ENCODE measurements at regions not wholly inside any gene's neighbourhood (a gene's known extent, or its start where the extent isn't known, plus 50 kb on each side); places are given as distances from the start of the nearest gene placed in this dataset.

GRCh38 chr12:42944516-42944915 lies 355.0 kb upstream of the PRICKLE1 start:
- TF ChIP-seq CTCF (conservative IDR thresholded peaks at IDR 0.05; ENCODE audit: control insufficient read depth, insufficient read depth, low read depth, low read length), result no peak
- DNase-seq (ENCODE audit: low read depth), result no peak
- no peak overlapping the region for H3K4me3 ChIP-seq (ENCODE audit: control insufficient read depth, low read depth, low read length)

GRCh38 chr12:42936991-42937390 lies 347.4 kb upstream of the PRICKLE1 start:
- H3K4me3 ChIP-seq (ENCODE audit: control insufficient read depth, low read depth, low read length), result no peak overlapping the region
- DNase-seq (ENCODE audit: low read depth), result peak; percentile 45
- TF ChIP-seq CTCF (conservative IDR thresholded peaks at IDR 0.05; ENCODE audit: control insufficient read depth, insufficient read depth, low read depth, low read length), result no peak

DNA sequence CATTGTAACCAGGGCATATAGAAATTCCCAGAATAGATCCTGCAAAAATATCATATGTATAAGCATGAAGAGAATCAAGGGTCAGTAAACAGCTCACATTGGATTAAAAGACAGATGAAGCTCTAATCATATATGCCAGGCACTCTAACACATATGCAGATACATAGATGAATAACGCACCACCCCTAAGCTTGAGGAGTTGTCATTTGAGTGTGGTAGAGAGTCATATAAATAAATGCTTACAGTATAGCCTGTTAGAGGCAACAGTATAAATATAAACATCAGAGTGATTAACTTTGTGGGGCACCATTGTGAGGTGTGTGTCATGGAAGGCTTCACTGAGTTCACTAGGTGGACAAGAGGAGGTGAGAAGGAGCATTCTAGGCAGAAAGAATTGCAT lies 346.7 kb upstream of the PRICKLE1 start:
- no peak for DNase-seq (ENCODE audit: low read depth)

DNA sequence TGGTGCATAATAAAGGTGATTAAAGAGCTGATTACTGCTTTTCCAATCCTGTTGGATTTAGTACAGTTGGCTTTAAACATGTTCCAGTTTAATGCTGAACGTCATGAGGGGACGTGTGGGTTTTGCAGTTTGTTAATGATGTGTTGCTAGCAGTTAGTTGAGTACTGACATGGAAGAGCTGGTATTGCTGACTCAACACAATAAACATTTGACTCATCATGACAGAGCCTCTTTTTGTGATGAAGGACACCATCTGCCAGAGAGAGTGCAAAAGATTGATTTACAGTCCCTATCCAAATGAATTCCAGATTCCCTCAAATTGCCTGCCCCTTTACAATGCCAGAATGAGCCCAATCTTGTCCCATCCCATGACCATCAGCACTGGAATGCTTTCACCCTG lies 346.2 kb upstream of the PRICKLE1 start:
- DNase-seq (ENCODE audit: low read depth), result peak; percentile 89
- TF ChIP-seq CTCF (conservative IDR thresholded peaks at IDR 0.05; ENCODE audit: control insufficient read depth, insufficient read depth, low read depth, low read length), result no peak

More for the DNA sequence above, 346.7 kb upstream of the PRICKLE1 start:
- H3K4me3 ChIP-seq (ENCODE audit: control insufficient read depth, low read depth, low read length), result no peak overlapping the region
- no peak for TF ChIP-seq CTCF (conservative IDR thresholded peaks at IDR 0.05; ENCODE audit: control insufficient read depth, insufficient read depth, low read depth, low read length)

DNA sequence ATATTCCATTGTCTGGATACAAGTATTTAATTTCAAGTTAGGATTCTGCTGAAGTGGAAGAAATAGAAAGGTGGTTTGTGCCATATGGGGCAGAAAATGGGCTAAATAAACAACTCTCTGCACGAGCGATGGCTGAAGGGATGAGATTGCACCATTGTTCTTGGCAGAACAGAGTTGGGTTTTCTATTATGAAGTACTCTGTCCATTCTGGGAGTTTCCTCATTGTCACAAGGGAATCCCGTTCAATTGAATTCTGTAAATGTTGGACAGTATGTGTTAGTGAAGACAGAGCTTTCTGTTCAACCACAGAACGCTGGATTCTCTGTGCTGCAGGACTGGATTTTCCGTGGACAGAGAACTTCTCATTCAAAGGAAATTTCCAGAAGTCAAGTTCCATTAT lies 345.5 kb upstream of the PRICKLE1 start:
- no peak for TF ChIP-seq CTCF (conservative IDR thresholded peaks at IDR 0.05; ENCODE audit: control insufficient read depth, insufficient read depth, low read depth, low read length)
- no peak overlapping the region for H3K4me3 ChIP-seq (ENCODE audit: control insufficient read depth, low read depth, low read length)
- peak; percentile 19 for DNase-seq (ENCODE audit: low read depth)

More for the DNA sequence above, 346.2 kb upstream of the PRICKLE1 start:
- no peak overlapping the region for H3K4me3 ChIP-seq (ENCODE audit: control insufficient read depth, low read depth, low read length)

- no peak overlapping the region for H3K4me3 ChIP-seq (ENCODE audit: control insufficient read depth, low read depth, low read length)
- no peak for DNase-seq (ENCODE audit: low read depth)
- TF ChIP-seq CTCF (conservative IDR thresholded peaks at IDR 0.05; ENCODE audit: control insufficient read depth, insufficient read depth, low read depth, low read length), result no peak
These were observed 344.0 kb upstream of the PRICKLE1 start for GRCh38 chr12:42933461-42934081.

GRCh38 chr12:42932936-42933335 lies 343.4 kb upstream of the PRICKLE1 start:
- no peak for DNase-seq (ENCODE audit: low read depth)
- TF ChIP-seq CTCF (conservative IDR thresholded peaks at IDR 0.05; ENCODE audit: control insufficient read depth, insufficient read depth, low read depth, low read length), result no peak
- H3K4me3 ChIP-seq (ENCODE audit: control insufficient read depth, low read depth, low read length), result no peak overlapping the region
